Activated CD8-positive, alpha-beta memory T cell treated with anti-CD3 and anti-CD28 coated beads, Interleukin-2, amount 50 U/mL, for 1 hour (primary cell): ENCODE measurements at regions not wholly inside any gene's neighbourhood (a gene's known extent, or its start where the extent isn't known, plus 50 kb on each side); places are given as distances from the start of the nearest gene placed in this dataset.

Experiments
- DNase-seq: peaks from one replicate; pipeline ENCODE4 v3.0.0-alpha.2; 2020; ENCODE audit errors: extremely low read depth

GRCh38 chr2:100764430-100764829 is 55.5 kb upstream of the NPAS2 start:
- no peak for DNase-seq

GRCh38 chr2:100765481-100765880 is 54.5 kb upstream of the NPAS2 start:
- no peak for DNase-seq

GRCh38 chr2:100766256-100766655 is 53.7 kb upstream of the NPAS2 start:
- DNase-seq = no peak

- DNase-seq = no peak
These were observed 53.1 kb upstream of the NPAS2 start for GRCh38 chr2:100766806-100767205.

GRCh38 chr2:100767224-100767653 is 52.7 kb upstream of the NPAS2 start:
- DNase-seq = no peak

GRCh38 chr2:100767810-100768806 is 51.8 kb upstream of the NPAS2 start:
- DNase-seq = no peak
